Right lobe of liver (tissue), 4 donors: ENCODE measurements at regions not wholly inside any gene's neighbourhood (a gene's known extent, or its start where the extent isn't known, plus 50 kb on each side); places are given as distances from the start of the nearest gene placed in this dataset.

ENCODE experiments used
- CTCF ChIP-seq, 4 donors: fragments of 200-600 bp in 3 of 4; fragments of 450-650 bp in 1 of 4; IDR thresholded peaks; one replicate each; pipeline versions ENCODE4 v1.5.1 to v1.8.0; 2016 to 2022; ENCODE audit warnings: antibody characterized with exemption in 4 of 4, mild to moderate bottlenecking in 2 of 4
- POLR2A ChIP-seq: fragments of 450-650 bp; IDR thresholded peaks from one replicate; pipeline ENCODE4 v1.6.1; 2017; ENCODE audit warnings: antibody characterized with exemption, mild to moderate bottlenecking
- donor health status: DM: no; HTN: no; CAD: no.
- donor health status: DM: no; HTN: no; CAD: no.
- donor health status: DM: no; HTN: yes; CAD: no.

DNA sequence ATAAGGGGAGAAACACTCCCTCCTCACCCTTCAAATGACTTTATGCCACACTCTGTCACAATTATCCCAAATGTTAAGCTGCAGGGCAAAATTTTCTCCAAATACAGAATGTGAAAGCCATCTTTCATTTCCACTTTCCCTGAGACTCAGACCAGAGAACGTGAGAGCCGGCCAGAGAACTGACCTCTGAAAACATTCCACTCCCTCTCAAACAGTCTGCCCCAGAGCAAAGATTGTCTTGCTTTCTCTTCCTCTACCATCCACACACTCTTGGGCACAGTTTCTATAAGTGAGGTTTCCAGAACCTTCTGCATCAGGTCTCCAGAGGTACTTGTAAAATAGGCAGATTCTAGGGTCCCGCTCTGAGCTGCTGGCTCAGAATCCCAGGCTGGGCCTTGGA lies 278.1 kb downstream of the FRK start:
- no peak for TF ChIP-seq CTCF (IDR thresholded peaks at IDR 0.05)
- TF ChIP-seq POLR2A, result no peak
